SU-DHL-6 (cell line): ENCODE measurements at regions not wholly inside any gene's neighbourhood (a gene's known extent, or its start where the extent isn't known, plus 50 kb on each side); places are given as distances from the start of the nearest gene placed in this dataset.

ENCODE experiments used
- CTCF ChIP-seq: fragments of 200-600 bp; sonication (generic); IDR thresholded peaks from one replicate; pipeline ENCODE4 v1.5.1; 2017; ENCODE audit warnings: antibody characterized with exemption, mild to moderate bottlenecking, low read length, moderate library complexity; ENCODE audit not compliant: insufficient read depth, poor library complexity, severe bottlenecking
- EZH2phosphoT487 ChIP-seq: fragments of 200-600 bp; sonication (generic), shearing (Covaris generic); conservative IDR thresholded peaks from 2 replicates; pipeline ENCODE4 v1.6.1; 2018; ENCODE audit warnings: mild to moderate bottlenecking, antibody characterized with exemption, low read length, moderate library complexity, mixed read lengths

DNA sequence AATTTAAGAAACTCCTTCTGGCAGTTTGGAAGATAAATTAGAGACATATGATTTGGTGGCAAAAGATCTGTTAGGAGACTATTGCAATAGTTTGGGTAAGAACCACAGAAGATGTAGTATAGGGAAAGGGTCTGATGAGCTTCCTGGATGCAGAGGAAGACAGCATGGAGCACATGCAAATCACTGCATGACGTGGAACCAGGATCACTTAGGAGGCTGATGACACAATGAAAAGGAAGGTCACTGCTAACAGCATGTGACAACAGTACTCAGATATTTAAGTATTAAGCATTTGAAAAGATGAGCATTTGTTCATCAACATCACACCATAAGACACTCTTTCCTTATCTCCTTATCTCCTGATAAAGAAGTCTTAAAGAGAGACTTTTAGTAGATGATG, 167.8 kb upstream of the LDB2 start:
- TF ChIP-seq CTCF (no peak), EZH2phosphoT487 (no peak)
